ENCODE measurements at regions not wholly inside any gene's neighbourhood (a gene's known extent, or its start where the extent isn't known, plus 50 kb on each side); places are given as distances from the start of the nearest gene placed in this dataset.
"Not testable (repeated sequence)": the region's sequence is repeated elsewhere in the genome, so short reads cannot be mapped to it uniquely, and the experiment has no call there.

- H3K4me3 ChIP-seq (ENCODE audit: low read length) = no peak overlapping the region
- no peaks in the 10 kb centered on the region for H3K9me3 ChIP-seq (ENCODE audit: control insufficient read depth, low read depth, low read length)
- H3K27ac ChIP-seq (ENCODE audit: low read length) = no peak overlapping the region
- no peak overlapping the region for H3K9ac ChIP-seq (ENCODE audit: low read length)
- no peaks in the 10 kb centered on the region for H3K4me1 ChIP-seq (ENCODE audit: control insufficient read depth, low read depth, low read length)
- no peaks in the 10 kb centered on the region for H3K36me3 ChIP-seq (ENCODE audit: control insufficient read depth, low read depth, low read length)
- no peaks in the 10 kb centered on the region for H3K27me3 ChIP-seq (ENCODE audit: control insufficient read depth, insufficient read depth, low read length)
These were observed 278.4 kb upstream of the DCN start for GRCh38 chr12:91461061-91461460.

DNA sequence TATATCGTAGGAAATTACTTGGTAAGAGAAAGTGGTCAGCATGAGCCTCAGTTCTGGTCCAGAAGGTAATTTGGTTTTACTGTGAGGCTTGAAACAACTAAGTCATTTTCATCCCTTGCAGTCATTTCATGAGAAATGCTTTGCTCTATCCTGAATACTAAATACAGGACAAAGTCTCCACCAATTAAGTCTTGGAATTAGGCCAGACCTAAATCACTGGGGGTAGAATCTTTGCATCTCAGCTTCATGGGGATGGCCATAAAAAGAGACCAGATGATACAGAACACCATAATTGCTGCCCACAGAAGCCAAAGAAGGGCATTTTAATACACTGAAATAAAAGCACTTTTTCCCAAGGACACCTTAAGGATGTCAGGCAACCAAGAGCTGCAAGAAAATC is 277.9 kb upstream of the DCN start:
- Histone ChIP-seq H3K27me3 (ENCODE audit: control insufficient read depth, insufficient read depth, low read length) (no peaks in the 10 kb centered on the region), H3K9me3 (ENCODE audit: control insufficient read depth, low read depth, low read length) (no peaks in the 10 kb centered on the region), H3K27ac (ENCODE audit: low read length) (no peak overlapping the region), H3K4me3 (ENCODE audit: low read length) (no peak overlapping the region), H3K4me1 (ENCODE audit: control insufficient read depth, low read depth, low read length) (no peaks in the 10 kb centered on the region), H3K36me3 (ENCODE audit: control insufficient read depth, low read depth, low read length) (no peaks in the 10 kb centered on the region), H3K9ac (ENCODE audit: low read length) (no peak overlapping the region)

- Histone ChIP-seq H3K36me3 (ENCODE audit: control insufficient read depth, low read depth, low read length) (no peaks in the 10 kb centered on the region), H3K27ac (ENCODE audit: low read length) (no peak overlapping the region), H3K4me3 (ENCODE audit: low read length) (no peak overlapping the region), H3K9ac (ENCODE audit: low read length) (no peak overlapping the region), H3K27me3 (ENCODE audit: control insufficient read depth, insufficient read depth, low read length) (no peaks in the 10 kb centered on the region), H3K9me3 (ENCODE audit: control insufficient read depth, low read depth, low read length) (no peaks in the 10 kb centered on the region), H3K4me1 (ENCODE audit: control insufficient read depth, low read depth, low read length) (no peaks in the 10 kb centered on the region)
These were observed 272.7 kb upstream of the DCN start for GRCh38 chr12:91455321-91455720.

GRCh38 chr12:91454179-91454578 is 271.6 kb upstream of the DCN start:
- Histone ChIP-seq H3K4me3 (ENCODE audit: low read length) (no peak overlapping the region), H3K27ac (ENCODE audit: low read length) (no peak overlapping the region), H3K9me3 (ENCODE audit: control insufficient read depth, low read depth, low read length) (no peaks in the 10 kb centered on the region), H3K9ac (ENCODE audit: low read length) (no peak overlapping the region), H3K36me3 (ENCODE audit: control insufficient read depth, low read depth, low read length) (no peaks in the 10 kb centered on the region), H3K4me1 (ENCODE audit: control insufficient read depth, low read depth, low read length) (no peaks in the 10 kb centered on the region), H3K27me3 (ENCODE audit: control insufficient read depth, insufficient read depth, low read length) (no peaks in the 10 kb centered on the region)

- not testable (repeated sequence) for H3K27ac ChIP-seq (ENCODE audit: low read length); H3K4me3 ChIP-seq (ENCODE audit: low read length); H3K9ac ChIP-seq (ENCODE audit: low read length); H3K9me3 ChIP-seq (ENCODE audit: control insufficient read depth, low read depth, low read length); H3K36me3 ChIP-seq (ENCODE audit: control insufficient read depth, low read depth, low read length); H3K4me1 ChIP-seq (ENCODE audit: control insufficient read depth, low read depth, low read length); H3K27me3 ChIP-seq (ENCODE audit: control insufficient read depth, insufficient read depth, low read length)
These were observed 269.8 kb upstream of the DCN start for GRCh38 chr12:91452464-91452863.

DNA sequence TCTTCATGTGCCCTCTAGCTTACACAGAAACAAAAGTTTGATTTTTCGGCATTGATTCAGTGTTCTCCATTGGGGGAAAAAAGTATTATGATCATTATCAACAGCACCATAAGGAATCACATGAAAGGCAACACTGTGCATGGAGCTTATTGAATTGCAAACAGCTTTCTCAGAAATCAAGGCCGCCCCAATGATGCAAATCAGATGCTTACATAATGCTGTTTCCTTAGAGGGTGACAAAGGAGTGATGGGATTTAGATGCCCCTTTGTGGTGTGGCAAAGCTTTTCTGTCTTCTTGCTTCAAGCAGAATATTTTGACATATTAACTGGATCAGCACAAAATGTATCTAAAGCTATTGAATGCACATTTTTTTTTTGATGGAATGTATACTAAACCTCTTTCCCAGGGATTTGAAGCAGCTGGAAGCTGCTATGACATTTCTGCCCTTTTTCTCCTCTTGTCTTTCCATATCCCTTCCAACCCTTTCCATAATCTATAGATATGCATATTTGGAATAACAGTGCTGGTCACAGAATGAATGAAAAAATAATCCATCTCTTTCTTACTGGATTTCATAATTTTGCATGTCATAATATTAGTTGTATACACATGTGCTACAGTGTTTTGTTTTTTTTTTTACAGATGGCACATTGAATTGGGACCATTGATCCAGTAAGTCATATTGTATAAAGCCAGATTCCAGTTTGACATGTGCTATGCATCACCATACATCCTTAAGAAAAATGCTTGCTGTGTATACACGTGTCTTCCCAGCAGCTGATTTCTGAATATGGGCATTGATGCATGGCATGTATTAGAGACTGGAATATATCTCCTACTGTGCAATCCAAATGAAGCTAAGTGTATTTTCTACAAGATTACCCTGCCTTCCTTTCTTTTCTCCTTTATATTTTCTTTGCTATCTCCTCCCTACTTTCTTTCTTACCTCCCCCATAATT is 259.7 kb upstream of the DCN start:
- H3K9ac ChIP-seq (ENCODE audit: low read length) = no peak overlapping the region
- no peak overlapping the region for H3K27ac ChIP-seq (ENCODE audit: low read length)
- H3K9me3 ChIP-seq (ENCODE audit: control insufficient read depth, low read depth, low read length) = no peaks in the 10 kb centered on the region
- H3K27me3 ChIP-seq (ENCODE audit: control insufficient read depth, insufficient read depth, low read length) = no peaks in the 10 kb centered on the region
- peaks cover 12% of the 10 kb centered on the region for H3K4me1 ChIP-seq (ENCODE audit: control insufficient read depth, low read depth, low read length)
- H3K36me3 ChIP-seq (ENCODE audit: control insufficient read depth, low read depth, low read length) = no peaks in the 10 kb centered on the region
- no peak overlapping the region for H3K4me3 ChIP-seq (ENCODE audit: low read length)

DNA sequence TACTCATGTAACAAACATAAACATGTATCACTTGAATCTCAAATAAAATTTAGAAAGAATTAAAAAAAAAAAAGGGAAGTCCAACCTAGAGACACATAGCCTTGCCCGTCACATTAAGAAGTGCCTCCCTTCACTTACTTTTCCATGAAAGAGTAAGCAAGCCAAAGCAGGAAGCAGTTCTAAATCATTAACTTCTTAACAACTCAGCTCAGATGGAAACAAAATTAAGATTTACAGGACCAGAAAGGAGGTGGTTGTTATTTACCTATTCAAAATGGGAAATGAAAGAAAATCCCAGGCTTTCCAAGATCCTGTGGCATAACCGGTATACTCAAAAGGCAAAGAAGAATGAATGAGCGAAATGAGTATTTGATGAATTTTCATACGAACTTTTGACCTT is 258.6 kb upstream of the DCN start:
- Histone ChIP-seq H3K27me3 (ENCODE audit: control insufficient read depth, insufficient read depth, low read length) (no peaks in the 10 kb centered on the region), H3K4me1 (ENCODE audit: control insufficient read depth, low read depth, low read length) (peaks cover 12% of the 10 kb centered on the region), H3K9ac (ENCODE audit: low read length) (no peak overlapping the region), H3K9me3 (ENCODE audit: control insufficient read depth, low read depth, low read length) (no peaks in the 10 kb centered on the region), H3K27ac (ENCODE audit: low read length) (no peak overlapping the region), H3K4me3 (ENCODE audit: low read length) (no peak overlapping the region), H3K36me3 (ENCODE audit: control insufficient read depth, low read depth, low read length) (no peaks in the 10 kb centered on the region)

- H3K27ac ChIP-seq (ENCODE audit: low read length) = no peak overlapping the region
These were observed 251.5 kb upstream of the DCN start for GRCh38 chr12:91434081-91434480.

GRCh38 chr12:91432755-91433154 is 250.1 kb upstream of the DCN start:
- Histone ChIP-seq H3K4me1 (ENCODE audit: control insufficient read depth, low read depth, low read length) (peaks cover 8% of the 10 kb centered on the region), H3K4me3 (ENCODE audit: low read length) (no peak overlapping the region), H3K27me3 (ENCODE audit: control insufficient read depth, insufficient read depth, low read length) (no peaks in the 10 kb centered on the region), H3K27ac (ENCODE audit: low read length) (no peak overlapping the region), H3K36me3 (ENCODE audit: control insufficient read depth, low read depth, low read length) (no peaks in the 10 kb centered on the region), H3K9me3 (ENCODE audit: control insufficient read depth, low read depth, low read length) (no peaks in the 10 kb centered on the region), H3K9ac (ENCODE audit: low read length) (no peak overlapping the region)

More at GRCh38 chr12:91434081-91434480, 251.5 kb upstream of the DCN start:
- H3K4me1 ChIP-seq (ENCODE audit: control insufficient read depth, low read depth, low read length) = peaks cover 8% of the 10 kb centered on the region
- H3K9me3 ChIP-seq (ENCODE audit: control insufficient read depth, low read depth, low read length) = no peaks in the 10 kb centered on the region
- no peak overlapping the region for H3K9ac ChIP-seq (ENCODE audit: low read length)
- no peak overlapping the region for H3K4me3 ChIP-seq (ENCODE audit: low read length)
- no peaks in the 10 kb centered on the region for H3K27me3 ChIP-seq (ENCODE audit: control insufficient read depth, insufficient read depth, low read length)
- no peaks in the 10 kb centered on the region for H3K36me3 ChIP-seq (ENCODE audit: control insufficient read depth, low read depth, low read length)

GRCh38 chr12:91432089-91432488 is 249.5 kb upstream of the DCN start:
- H3K36me3 ChIP-seq (ENCODE audit: control insufficient read depth, low read depth, low read length) = no peaks in the 10 kb centered on the region
- peaks cover 8% of the 10 kb centered on the region for H3K4me1 ChIP-seq (ENCODE audit: control insufficient read depth, low read depth, low read length)
- no peaks in the 10 kb centered on the region for H3K9me3 ChIP-seq (ENCODE audit: control insufficient read depth, low read depth, low read length)
- H3K9ac ChIP-seq (ENCODE audit: low read length) = no peak overlapping the region
- no peak overlapping the region for H3K27ac ChIP-seq (ENCODE audit: low read length)
- H3K27me3 ChIP-seq (ENCODE audit: control insufficient read depth, insufficient read depth, low read length) = no peaks in the 10 kb centered on the region
- no peak overlapping the region for H3K4me3 ChIP-seq (ENCODE audit: low read length)

DNA sequence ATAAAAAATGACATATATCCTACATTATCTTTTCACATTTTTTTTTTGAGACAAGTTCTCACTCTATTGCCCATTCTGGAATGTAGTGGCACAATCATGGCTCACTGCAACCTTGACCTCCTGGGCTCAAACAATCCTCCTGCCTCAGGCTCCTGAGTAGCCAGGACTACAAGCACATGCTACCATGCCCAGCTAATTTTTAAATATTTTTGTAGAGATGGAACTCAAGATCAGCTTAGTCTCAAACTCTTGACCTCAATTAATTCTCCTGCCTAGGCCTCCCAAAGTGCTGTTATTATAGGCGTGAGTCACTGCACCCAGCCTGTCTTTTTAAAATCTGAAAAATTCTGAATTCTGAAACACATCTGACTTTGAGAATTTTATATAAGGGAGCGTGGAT is 241.9 kb upstream of the DCN start:
- no peak overlapping the region for H3K27ac ChIP-seq (ENCODE audit: low read length)
- no peaks in the 10 kb centered on the region for H3K9me3 ChIP-seq (ENCODE audit: control insufficient read depth, low read depth, low read length)
- peaks cover 12% of the 10 kb centered on the region for H3K4me1 ChIP-seq (ENCODE audit: control insufficient read depth, low read depth, low read length)
- H3K36me3 ChIP-seq (ENCODE audit: control insufficient read depth, low read depth, low read length) = no peaks in the 10 kb centered on the region
- H3K4me3 ChIP-seq (ENCODE audit: low read length) = no peak overlapping the region
- no peak overlapping the region for H3K9ac ChIP-seq (ENCODE audit: low read length)
- H3K27me3 ChIP-seq (ENCODE audit: control insufficient read depth, insufficient read depth, low read length) = no peaks in the 10 kb centered on the region

DNA sequence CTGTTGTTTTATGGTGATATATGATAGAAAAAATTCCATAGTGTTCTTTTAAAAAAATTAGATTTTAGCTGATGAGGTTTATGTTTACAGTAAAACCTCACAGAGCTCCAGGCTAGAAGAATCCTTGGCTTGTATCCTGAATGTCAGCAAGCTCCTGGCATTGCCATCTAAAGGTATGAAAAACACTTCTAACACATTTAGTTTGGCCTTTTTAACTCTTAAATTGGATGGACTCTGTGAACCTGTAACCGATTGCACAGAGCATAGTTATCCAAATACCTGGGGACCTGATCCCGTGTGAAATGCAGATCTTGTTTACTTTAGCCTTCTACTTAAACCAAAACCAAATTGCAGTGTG is 241.1 kb upstream of the DCN start:
- Histone ChIP-seq H3K27me3 (ENCODE audit: control insufficient read depth, insufficient read depth, low read length) (no peaks in the 10 kb centered on the region), H3K4me1 (ENCODE audit: control insufficient read depth, low read depth, low read length) (peaks cover 12% of the 10 kb centered on the region), H3K9ac (ENCODE audit: low read length) (no peak overlapping the region), H3K36me3 (ENCODE audit: control insufficient read depth, low read depth, low read length) (no peaks in the 10 kb centered on the region), H3K4me3 (ENCODE audit: low read length) (no peak overlapping the region), H3K27ac (ENCODE audit: low read length) (no peak overlapping the region), H3K9me3 (ENCODE audit: control insufficient read depth, low read depth, low read length) (no peaks in the 10 kb centered on the region)
